C4-2B (cell line): ENCODE measurements at regions not wholly inside any gene's neighbourhood (a gene's known extent, or its start where the extent isn't known, plus 50 kb on each side); places are given as distances from the start of the nearest gene placed in this dataset.

Experiments used
- H3K27ac ChIP-seq: fragments of 450-650 bp; 2 replicates; pipeline ENCODE4 v1.5.1; 2017
- ZFX ChIP-seq: fragments of 450-650 bp; IDR thresholded peaks from 2 replicates; pipeline ENCODE4 v1.6.1; 2017
- TF ChIP-seq, protein P1 (sequence below): fragments of 450-650 bp; conservative IDR thresholded peaks from 2 replicates; pipeline ENCODE4 v1.5.1; 2017; ENCODE audit warnings: mild to moderate bottlenecking

DNA sequence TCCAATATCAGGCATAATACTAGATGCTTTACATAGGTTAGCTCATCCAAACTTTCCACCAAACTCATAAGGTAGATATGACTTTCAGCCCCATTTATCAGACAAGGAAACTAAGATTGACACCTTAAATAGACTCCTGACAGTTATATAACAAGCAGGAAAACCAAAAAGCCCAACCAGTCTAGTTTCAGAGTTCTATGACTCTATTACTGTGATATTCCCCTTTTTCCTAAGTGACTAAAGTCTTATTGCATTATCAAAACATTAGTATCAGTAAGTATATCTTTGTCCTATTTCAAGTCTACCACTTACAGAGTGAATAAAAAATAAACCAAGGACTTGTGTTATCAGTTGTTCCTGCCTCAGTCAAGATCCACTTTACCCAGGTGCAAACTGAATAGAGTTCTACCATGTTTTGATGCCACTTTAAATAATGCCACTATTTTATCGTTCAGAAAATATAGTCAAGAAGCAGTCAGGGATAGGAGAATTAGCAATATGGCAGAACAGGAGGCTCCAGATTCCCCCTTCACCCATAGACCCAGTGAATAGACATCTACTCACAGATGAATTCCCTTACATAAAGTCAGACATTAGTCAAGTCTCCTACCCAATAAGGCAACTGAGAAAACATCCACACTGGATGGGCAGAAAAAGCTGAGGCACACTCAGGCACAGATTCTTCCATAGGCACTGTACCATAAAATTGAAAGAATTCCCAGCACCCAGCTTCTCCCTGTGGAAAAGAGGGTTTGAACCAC, 74.1 kb downstream of the CRPPA start:
- H3K27ac ChIP-seq = no peak overlapping the region

DNA sequence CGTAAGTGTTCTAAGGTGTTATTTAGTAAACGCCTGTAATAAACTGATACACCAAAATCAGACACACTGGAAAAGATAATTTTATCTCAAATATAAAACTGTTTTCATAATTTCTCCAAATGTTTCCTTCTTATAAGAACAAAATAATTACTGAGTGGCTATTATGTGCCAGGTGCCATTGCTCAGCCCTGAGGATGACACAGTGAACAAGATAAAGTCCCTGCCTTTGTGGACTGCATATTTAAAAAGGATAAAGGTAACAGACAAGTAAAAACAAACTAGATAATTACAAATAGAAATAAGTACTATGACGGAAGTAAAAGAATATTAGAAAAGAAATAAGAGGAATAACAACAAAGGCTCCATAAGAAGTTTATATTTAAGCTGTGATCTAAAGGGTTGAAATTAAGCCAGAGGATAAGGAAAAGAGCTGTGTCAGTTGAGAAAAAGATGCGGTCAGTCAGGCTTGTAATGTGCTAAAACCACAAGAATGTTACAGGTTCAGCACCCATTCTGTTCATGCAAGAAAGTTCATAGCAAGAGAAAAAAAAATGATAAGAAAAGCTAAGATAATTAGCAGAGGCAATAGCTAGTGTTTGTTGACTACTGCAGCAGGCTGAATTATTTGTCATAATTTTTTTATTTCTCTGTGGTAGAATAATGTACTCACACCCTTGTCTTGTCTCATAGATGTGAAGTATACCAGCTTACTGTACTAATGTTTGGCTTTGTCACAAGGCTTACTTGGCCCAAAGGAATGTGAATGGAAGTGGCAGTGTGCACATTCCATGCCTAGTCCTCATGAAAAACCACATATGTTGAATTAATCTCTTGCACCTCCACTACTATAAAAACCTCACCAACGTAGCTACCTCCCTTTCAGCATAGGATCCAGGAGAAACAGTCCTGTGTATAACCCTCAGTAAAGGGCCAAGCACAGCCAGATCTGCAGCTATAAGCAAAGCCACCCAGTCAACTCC, 75.1 kb downstream of the CRPPA start:
- no peak overlapping the region for H3K27ac ChIP-seq
- no peak for TF ChIP-seq ZFX
- TF ChIP-seq, protein P1, sequence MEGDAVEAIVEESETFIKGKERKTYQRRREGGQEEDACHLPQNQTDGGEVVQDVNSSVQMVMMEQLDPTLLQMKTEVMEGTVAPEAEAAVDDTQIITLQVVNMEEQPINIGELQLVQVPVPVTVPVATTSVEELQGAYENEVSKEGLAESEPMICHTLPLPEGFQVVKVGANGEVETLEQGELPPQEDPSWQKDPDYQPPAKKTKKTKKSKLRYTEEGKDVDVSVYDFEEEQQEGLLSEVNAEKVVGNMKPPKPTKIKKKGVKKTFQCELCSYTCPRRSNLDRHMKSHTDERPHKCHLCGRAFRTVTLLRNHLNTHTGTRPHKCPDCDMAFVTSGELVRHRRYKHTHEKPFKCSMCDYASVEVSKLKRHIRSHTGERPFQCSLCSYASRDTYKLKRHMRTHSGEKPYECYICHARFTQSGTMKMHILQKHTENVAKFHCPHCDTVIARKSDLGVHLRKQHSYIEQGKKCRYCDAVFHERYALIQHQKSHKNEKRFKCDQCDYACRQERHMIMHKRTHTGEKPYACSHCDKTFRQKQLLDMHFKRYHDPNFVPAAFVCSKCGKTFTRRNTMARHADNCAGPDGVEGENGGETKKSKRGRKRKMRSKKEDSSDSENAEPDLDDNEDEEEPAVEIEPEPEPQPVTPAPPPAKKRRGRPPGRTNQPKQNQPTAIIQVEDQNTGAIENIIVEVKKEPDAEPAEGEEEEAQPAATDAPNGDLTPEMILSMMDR = no peak

More for the DNA sequence above, 74.1 kb downstream of the CRPPA start:
- TF ChIP-seq, protein P1 = no peak
- TF ChIP-seq ZFX = no peak

DNA sequence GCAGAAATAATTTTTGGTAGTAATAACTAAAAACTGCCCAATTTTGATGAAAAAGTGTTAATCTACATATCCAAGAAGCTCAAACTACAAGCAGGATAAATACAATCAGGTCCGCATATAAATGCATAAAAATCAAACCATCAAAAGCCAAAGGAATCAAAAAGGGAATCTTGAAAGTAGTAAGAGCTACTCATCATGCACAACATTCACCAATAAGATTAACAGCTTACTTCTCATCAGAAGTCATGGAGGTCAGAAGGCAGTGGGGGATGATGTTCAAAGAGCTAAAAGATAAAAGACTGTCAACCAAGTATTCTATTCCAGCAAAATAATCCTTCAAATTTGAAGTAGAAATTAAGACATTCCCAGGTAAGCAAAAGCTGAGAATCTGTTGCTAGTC, 76.4 kb downstream of the CRPPA start:
- H3K27ac ChIP-seq = no peak overlapping the region
- TF ChIP-seq, protein P1 = no peak
- TF ChIP-seq ZFX = no peak

DNA sequence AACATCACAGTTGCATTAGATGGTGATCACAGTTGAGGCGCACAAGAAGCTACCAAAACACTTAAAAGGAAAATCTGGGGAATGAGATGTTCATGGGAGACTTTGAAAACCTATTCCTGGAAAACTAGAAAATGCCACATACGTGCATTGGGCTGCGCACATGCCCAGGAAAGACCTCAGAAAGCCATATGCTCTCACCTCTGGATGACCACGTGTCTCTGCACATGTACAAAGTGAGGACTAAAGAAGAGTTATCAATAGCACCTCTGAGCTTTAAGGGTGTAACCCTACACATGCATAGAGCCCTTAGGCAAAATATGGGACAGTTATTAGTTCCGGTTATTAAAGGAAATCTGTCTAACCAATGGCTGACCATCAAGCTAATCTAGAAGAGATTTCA, 77.7 kb downstream of the CRPPA start:
- no peak overlapping the region for H3K27ac ChIP-seq
- TF ChIP-seq, protein P1 = no peak
- TF ChIP-seq ZFX = no peak

DNA sequence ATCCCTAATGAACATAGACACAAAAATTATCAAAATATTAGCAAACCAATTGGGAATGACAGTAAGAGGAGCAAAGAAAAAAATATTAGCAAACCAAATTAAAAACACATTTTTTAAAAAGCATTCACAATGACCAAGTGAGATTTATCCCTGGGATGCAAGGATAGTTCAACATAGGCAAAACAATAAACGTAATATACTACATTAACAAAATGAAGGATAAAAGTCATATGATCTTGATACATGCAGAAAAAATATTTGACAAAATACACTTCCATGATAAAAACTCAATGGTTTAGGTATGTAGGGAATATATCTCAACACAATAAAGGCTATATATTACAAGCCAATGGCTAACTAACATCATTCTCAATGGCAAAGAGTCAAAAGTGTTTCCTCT, 83.3 kb downstream of the CRPPA start:
- H3K27ac ChIP-seq = no peak overlapping the region
- no peak for TF ChIP-seq ZFX
- TF ChIP-seq, protein P1 = no peak

DNA sequence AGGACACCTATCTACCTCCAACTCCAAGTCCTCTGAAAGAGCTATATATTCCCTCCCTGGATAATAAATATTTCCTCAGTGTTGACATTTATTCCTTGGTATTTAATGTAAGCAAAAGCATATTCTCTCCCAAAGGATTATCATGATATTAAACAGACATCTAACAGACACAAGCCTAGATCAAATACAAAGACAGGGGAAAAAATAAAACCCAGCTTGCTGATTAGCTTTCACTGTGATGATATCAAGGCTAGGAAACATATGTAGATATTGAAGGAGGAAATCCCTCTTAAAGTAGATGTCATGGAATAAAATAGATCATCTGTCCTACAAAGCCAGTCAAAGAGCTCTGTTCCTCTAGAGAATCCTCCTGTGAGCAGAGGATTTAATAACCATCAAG, 95.2 kb downstream of the CRPPA start:
- no peak overlapping the region for H3K27ac ChIP-seq
- no peak for TF ChIP-seq ZFX
- TF ChIP-seq, protein P1 = no peak

DNA sequence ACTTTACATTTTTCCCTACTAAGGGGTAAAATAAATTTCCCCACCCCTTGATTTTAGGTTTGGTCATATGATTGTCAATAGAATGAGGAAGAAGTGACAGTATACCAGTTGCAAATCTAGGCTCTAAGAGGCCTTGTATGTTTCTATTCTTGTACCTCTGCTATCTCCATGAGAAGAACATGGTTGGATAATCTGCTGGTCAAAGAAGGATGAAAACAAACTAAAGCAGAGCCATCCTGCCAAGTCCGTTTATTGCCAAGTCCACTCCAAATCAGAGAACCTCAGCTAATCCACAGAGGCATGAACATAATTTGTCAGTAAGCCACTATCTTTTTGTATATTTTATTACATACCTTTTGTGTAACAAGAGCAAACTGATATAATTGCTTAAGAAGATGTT, 98.0 kb downstream of the CRPPA start:
- H3K27ac ChIP-seq = no peak overlapping the region
- TF ChIP-seq, protein P1 = no peak
